PC-3 (cell line): ENCODE measurements at regions not wholly inside any gene's neighbourhood (a gene's known extent, or its start where the extent isn't known, plus 50 kb on each side); places are given as distances from the start of the nearest gene placed in this dataset.

Experiments
- ATAC-seq: fragments of 200-7000 bp; cut with Tn5 transposase; 2 replicates; pipeline ENCODE4 v1.9.1; 2020; ENCODE audit warnings: mild to moderate bottlenecking, moderate library complexity
- BruUV-seq: library from RNA; stranded (reverse); fragments of 400-500 nt; replicated peaks from 2 replicates; lab custom pipeline; 2021; lab: Mats Ljungman, UMichigan
- CTCF ChIA-PET: fragments of 300-600 bp; sonication (Branson Sonifier 250); formaldehyde crosslinking; loops from one replicate; lab custom pipeline; 2022; ENCODE audit warnings: antibody characterized with exemption; lab: Charles Lee
- POLR2A ChIA-PET: fragments of 300-600 bp; sonication (Branson Sonifier 250); formaldehyde crosslinking; loops from one replicate; lab custom pipeline; 2022; ENCODE audit warnings: antibody characterized with exemption; ENCODE audit not compliant: unreplicated experiment; lab: Charles Lee
- DNase-seq: peaks from one replicate; pipeline ENCODE4 v3.0.0-alpha.2; 2015
- H2AFZ ChIP-seq: fragments of 300-600 bp; sonication (generic); 2 replicates; pipeline ENCODE4 v1.6.0; 2016; ENCODE audit warnings: antibody characterized with exemption, low read length
- H3F3A ChIP-seq: fragments of 300-600 bp; sonication (generic); one replicate; pipeline ENCODE4 v1.6.0; 2017; ENCODE audit warnings: antibody characterized with exemption, low read length, control low read depth, mild to moderate bottlenecking; ENCODE audit not compliant: unreplicated experiment
- H3K27ac ChIP-seq: fragments of 300-600 bp; sonication (generic); 2 replicates; pipeline ENCODE4 v1.5.1; 2016; ENCODE audit warnings: mild to moderate bottlenecking, low read length
- H3K27me3 ChIP-seq: fragments of 300-600 bp; sonication (generic); 2 replicates; pipeline ENCODE4 v1.6.1; 2016; ENCODE audit warnings: low read length, mixed read lengths
- H3K36me3 ChIP-seq: fragments of 300-600 bp; sonication (generic); 2 replicates; pipeline ENCODE4 v1.6.1; 2016; ENCODE audit warnings: low read depth, mixed run types, low read length, mixed read lengths
- H3K4me1 ChIP-seq: fragments of 300-600 bp; sonication (generic); 2 replicates; pipeline ENCODE4 v1.5.1; 2016; ENCODE audit warnings: low read length; ENCODE audit not compliant: insufficient read depth
- H3K4me2 ChIP-seq: fragments of 300-600 bp; sonication (generic); 2 replicates; pipeline ENCODE4 v1.6.0; 2016; ENCODE audit warnings: low read length
- H3K4me3 ChIP-seq: fragments of 300-600 bp; sonication (generic); 2 replicates; pipeline ENCODE4 v1.5.1; 2016; ENCODE audit warnings: mild to moderate bottlenecking, low read length, mixed read lengths
- H3K79me2 ChIP-seq: fragments of 300-600 bp; sonication (generic); 2 replicates; pipeline ENCODE4 v1.6.1; 2017; ENCODE audit warnings: low read length, mixed read lengths
- H3K9ac ChIP-seq: fragments of 300-600 bp; sonication (generic); 2 replicates; pipeline ENCODE4 v1.6.0; 2016; ENCODE audit warnings: mild to moderate bottlenecking, low read length
- H3K9me2 ChIP-seq: fragments of 300-600 bp; sonication (generic); replicated peaks from 2 replicates; pipeline ENCODE4 v1.6.1; 2016; ENCODE audit warnings: mixed run types, low read length, mixed read lengths
- H3K9me3 ChIP-seq: fragments of 300-600 bp; sonication (generic); 2 replicates; pipeline ENCODE4 v1.6.1; 2016; ENCODE audit warnings: low read length, mixed read lengths
- H4K20me1 ChIP-seq: fragments of 300-600 bp; sonication (generic); 2 replicates; pipeline ENCODE4 v1.6.1; 2016; ENCODE audit warnings: low read length, mixed read lengths
- CTCF ChIP-seq: fragments of 300-600 bp; sonication (generic); conservative IDR thresholded peaks from 2 replicates; pipeline ENCODE4 v1.5.1; 2017; ENCODE audit warnings: antibody characterized with exemption, low read depth, mild to moderate bottlenecking, low read length
- EZH2 ChIP-seq: fragments of 300-600 bp; sonication (generic); IDR thresholded peaks from one replicate; pipeline ENCODE4 v1.6.1; 2017; ENCODE audit warnings: antibody characterized with exemption, mild to moderate bottlenecking, low read length; ENCODE audit not compliant: unreplicated experiment
- EZH2phosphoT487 ChIP-seq: fragments of 300-600 bp; sonication (generic); IDR thresholded peaks from 2 replicates; pipeline ENCODE4 v1.6.1; 2018; ENCODE audit warnings: mild to moderate bottlenecking, antibody characterized with exemption, low read length, borderline replicate concordance
- intact Hi-C: fragments of 100-400 bp; cut with micrococcal nuclease; formaldehyde crosslinking; loops from 2 replicates; pipeline ENCODE4 v1.9.0; 2023

GRCh38 chr18:70762812-70763211 is 474.0 kb downstream of the SOCS6 start:
- intact Hi-C loops = no loop called here
- Histone ChIP-seq H3K4me1 (no peaks in the 10 kb centered on the region), H3K4me3 (no peak overlapping the region), H3K9me2 (no peaks in the 10 kb centered on the region), H3K27me3 (peaks cover 14% of the 10 kb centered on the region; the same call in 1 of the 2 replicates), H3K27ac (no peak overlapping the region), H4K20me1 (no peaks in the 10 kb centered on the region), H3K79me2 (no peaks in the 10 kb centered on the region), H3K36me3 (no peaks in the 10 kb centered on the region), H3K9me3 (no peaks in the 10 kb centered on the region), H3K9ac (no peak overlapping the region), H3K4me2 (no peak overlapping the region), H2AFZ (no peak overlapping the region), H3F3A (no peaks in the 10 kb centered on the region)
- CTCF ChIA-PET = no interaction called here
- no TSS peak for BruUV-seq
- POLR2A ChIA-PET = no interaction called here
- TF ChIP-seq EZH2 (no peak), CTCF (no peak), EZH2phosphoT487 (no peak)
- no peak for ATAC-seq
- no peak for DNase-seq

GRCh38 chr18:70758780-70759179 is 469.9 kb downstream of the SOCS6 start:
- H2AFZ ChIP-seq = no peak overlapping the region
- H3K27me3 ChIP-seq = peaks cover 27% of the 10 kb centered on the region; the same call in 1 of the 2 replicates
- no peaks in the 10 kb centered on the region for H3K36me3 ChIP-seq
- H3K9ac ChIP-seq = no peak overlapping the region
- H3K9me3 ChIP-seq = no peaks in the 10 kb centered on the region
- H3K9me2 ChIP-seq = no peaks in the 10 kb centered on the region
- POLR2A ChIA-PET = no interaction called here
- no peaks in the 10 kb centered on the region for H3K79me2 ChIP-seq
- intact Hi-C loops = no loop called here
- no peak overlapping the region for H3K4me2 ChIP-seq
- CTCF ChIA-PET = no interaction called here
- no peaks in the 10 kb centered on the region for H3K4me1 ChIP-seq
- no peak for TF ChIP-seq EZH2
- TF ChIP-seq EZH2phosphoT487 = no peak
- no peak for TF ChIP-seq CTCF
- no peak overlapping the region for H3K27ac ChIP-seq
- H3F3A ChIP-seq = no peaks in the 10 kb centered on the region
- H3K4me3 ChIP-seq = no peak overlapping the region
- no peak for ATAC-seq
- no peak for DNase-seq
- H4K20me1 ChIP-seq = no peaks in the 10 kb centered on the region
- BruUV-seq = no TSS peak

GRCh38 chr18:70754486-70754885 is 465.6 kb downstream of the SOCS6 start:
- H3F3A ChIP-seq = no peaks in the 10 kb centered on the region
- DNase-seq = no peak
- intact Hi-C loops = no loop called here
- H2AFZ ChIP-seq = no peak overlapping the region
- no peaks in the 10 kb centered on the region for H3K9me2 ChIP-seq
- H3K4me1 ChIP-seq = no peaks in the 10 kb centered on the region
- no peak overlapping the region for H3K4me3 ChIP-seq
- no peak overlapping the region for H3K27ac ChIP-seq
- CTCF ChIA-PET = no interaction called here
- no peaks in the 10 kb centered on the region for H3K36me3 ChIP-seq
- no peaks in the 10 kb centered on the region for H3K9me3 ChIP-seq
- POLR2A ChIA-PET = no interaction called here
- ATAC-seq = no peak
- H3K27me3 ChIP-seq = peaks cover 25% of the 10 kb centered on the region; the same call in 1 of the 2 replicates
- no peaks in the 10 kb centered on the region for H4K20me1 ChIP-seq
- no peaks in the 10 kb centered on the region for H3K79me2 ChIP-seq
- no peak overlapping the region for H3K4me2 ChIP-seq
- BruUV-seq = no TSS peak
- TF ChIP-seq CTCF (no peak), EZH2phosphoT487 (no peak), EZH2 (no peak)
- no peak overlapping the region for H3K9ac ChIP-seq
